ENCODE measurements at regions not wholly inside any gene's neighbourhood (a gene's known extent, or its start where the extent isn't known, plus 50 kb on each side); places are given as distances from the start of the nearest gene placed in this dataset.

DNA sequence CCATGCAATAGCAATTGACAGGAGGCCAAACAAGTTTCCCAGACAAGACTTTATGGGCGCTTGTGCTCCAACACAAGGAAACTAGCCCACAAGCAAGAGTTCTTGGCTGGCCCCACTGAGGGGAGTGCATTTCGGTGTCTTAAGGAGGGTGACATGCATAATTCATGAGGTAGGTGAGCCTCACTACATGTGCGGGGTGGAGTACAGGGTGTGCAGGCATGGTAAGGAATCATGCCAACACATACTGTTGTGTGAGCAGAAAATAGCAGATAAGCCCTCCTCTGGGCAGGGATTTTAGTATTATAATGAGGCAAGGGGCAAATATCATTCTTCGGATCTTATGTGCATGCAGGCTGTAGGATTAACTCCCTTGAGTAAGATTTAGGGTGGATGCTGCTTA is 78.7 kb upstream of the SLC1A4 start:
- no peak for TF ChIP-seq EZH2 (IDR thresholded peaks at IDR 0.05; ENCODE audit: borderline replicate concordance, low read depth, low read length, severe bottlenecking)
- H3K27me3 ChIP-seq (ENCODE audit: insufficient read depth, low read length, poor library complexity) = no peaks in the 10 kb centered on the region

DNA sequence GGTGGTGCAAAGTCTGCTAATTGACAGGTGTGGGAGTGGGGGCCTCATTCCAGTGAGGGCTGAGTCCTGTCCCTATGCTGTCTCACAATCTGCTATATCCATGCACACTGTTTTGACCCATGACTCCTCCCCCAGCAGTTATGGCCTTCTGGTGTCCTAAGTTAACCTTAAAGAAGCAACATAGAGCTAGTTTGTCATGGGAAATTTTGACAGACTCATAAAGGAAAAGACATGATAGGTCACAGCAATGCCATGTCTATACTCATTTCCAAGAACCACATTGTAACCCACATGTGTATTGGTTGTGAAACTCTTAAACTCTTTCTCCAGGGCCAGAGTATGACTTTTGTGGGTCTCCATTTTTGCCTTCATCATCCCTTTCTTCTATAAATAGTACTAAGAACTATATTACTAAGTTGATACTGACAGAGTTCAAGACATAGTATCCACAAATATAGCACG is 78.2 kb upstream of the SLC1A4 start:
- H3K27ac ChIP-seq (ENCODE audit: low read length) = no peak overlapping the region
- no peaks in the 10 kb centered on the region for H3K36me3 ChIP-seq (ENCODE audit: insufficient read depth, low read length)
- H3K27me3 ChIP-seq (ENCODE audit: insufficient read depth, low read length, poor library complexity) = no peaks in the 10 kb centered on the region
- no peak for TF ChIP-seq EZH2 (IDR thresholded peaks at IDR 0.05; ENCODE audit: borderline replicate concordance, low read depth, low read length, severe bottlenecking)
- TF ChIP-seq, protein P1, sequence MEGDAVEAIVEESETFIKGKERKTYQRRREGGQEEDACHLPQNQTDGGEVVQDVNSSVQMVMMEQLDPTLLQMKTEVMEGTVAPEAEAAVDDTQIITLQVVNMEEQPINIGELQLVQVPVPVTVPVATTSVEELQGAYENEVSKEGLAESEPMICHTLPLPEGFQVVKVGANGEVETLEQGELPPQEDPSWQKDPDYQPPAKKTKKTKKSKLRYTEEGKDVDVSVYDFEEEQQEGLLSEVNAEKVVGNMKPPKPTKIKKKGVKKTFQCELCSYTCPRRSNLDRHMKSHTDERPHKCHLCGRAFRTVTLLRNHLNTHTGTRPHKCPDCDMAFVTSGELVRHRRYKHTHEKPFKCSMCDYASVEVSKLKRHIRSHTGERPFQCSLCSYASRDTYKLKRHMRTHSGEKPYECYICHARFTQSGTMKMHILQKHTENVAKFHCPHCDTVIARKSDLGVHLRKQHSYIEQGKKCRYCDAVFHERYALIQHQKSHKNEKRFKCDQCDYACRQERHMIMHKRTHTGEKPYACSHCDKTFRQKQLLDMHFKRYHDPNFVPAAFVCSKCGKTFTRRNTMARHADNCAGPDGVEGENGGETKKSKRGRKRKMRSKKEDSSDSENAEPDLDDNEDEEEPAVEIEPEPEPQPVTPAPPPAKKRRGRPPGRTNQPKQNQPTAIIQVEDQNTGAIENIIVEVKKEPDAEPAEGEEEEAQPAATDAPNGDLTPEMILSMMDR (IDR thresholded peaks at IDR 0.05; ENCODE audit: borderline replicate concordance, extremely low read depth, low read length, poor library complexity, severe bottlenecking) = no peak
- no peak overlapping the region for H2AFZ ChIP-seq (ENCODE audit: low read depth, low read length)
- ATAC-seq (ENCODE audit: insufficient read depth, low read depth) (no peak), DNase-seq (no peak)
- no peaks in the 10 kb centered on the region for H3K9me3 ChIP-seq (ENCODE audit: insufficient read depth, low read length, severe bottlenecking)
- no peak overlapping the region for H3K4me2 ChIP-seq (ENCODE audit: insufficient read depth, low read length)
- H3K4me3 ChIP-seq (ENCODE audit: low read depth in 1 of 2, low read length in 2 of 2) = no peak overlapping the region
- H3K79me2 ChIP-seq (ENCODE audit: insufficient read depth, low read length) = no peaks in the 10 kb centered on the region
- peaks cover 6% of the 10 kb centered on the region; the same call in 1 of the 2 replicates for H3K4me1 ChIP-seq (ENCODE audit: insufficient read depth, low read length)
- no peak overlapping the region for H3K9ac ChIP-seq (ENCODE audit: low read depth, low read length)
- no peaks in the 10 kb centered on the region for H4K20me1 ChIP-seq (ENCODE audit: insufficient read depth, low read length)

More for the DNA sequence above, 78.7 kb upstream of the SLC1A4 start:
- Histone ChIP-seq H2AFZ (ENCODE audit: low read depth, low read length) (no peak overlapping the region), H3K9ac (ENCODE audit: low read depth, low read length) (no peak overlapping the region), H3K9me3 (ENCODE audit: insufficient read depth, low read length, severe bottlenecking) (no peaks in the 10 kb centered on the region), H4K20me1 (ENCODE audit: insufficient read depth, low read length) (no peaks in the 10 kb centered on the region), H3K4me3 (ENCODE audit: low read depth in 1 of 2, low read length in 2 of 2) (no peak overlapping the region), H3K27ac (ENCODE audit: low read length) (no peak overlapping the region), H3K79me2 (ENCODE audit: insufficient read depth, low read length) (no peaks in the 10 kb centered on the region), H3K4me2 (ENCODE audit: insufficient read depth, low read length) (no peak overlapping the region), H3K4me1 (ENCODE audit: insufficient read depth, low read length) (peaks cover 6% of the 10 kb centered on the region; the same call in 1 of the 2 replicates), H3K36me3 (ENCODE audit: insufficient read depth, low read length) (no peaks in the 10 kb centered on the region)
- no peak for ATAC-seq (ENCODE audit: insufficient read depth, low read depth)
- DNase-seq = no peak

DNA sequence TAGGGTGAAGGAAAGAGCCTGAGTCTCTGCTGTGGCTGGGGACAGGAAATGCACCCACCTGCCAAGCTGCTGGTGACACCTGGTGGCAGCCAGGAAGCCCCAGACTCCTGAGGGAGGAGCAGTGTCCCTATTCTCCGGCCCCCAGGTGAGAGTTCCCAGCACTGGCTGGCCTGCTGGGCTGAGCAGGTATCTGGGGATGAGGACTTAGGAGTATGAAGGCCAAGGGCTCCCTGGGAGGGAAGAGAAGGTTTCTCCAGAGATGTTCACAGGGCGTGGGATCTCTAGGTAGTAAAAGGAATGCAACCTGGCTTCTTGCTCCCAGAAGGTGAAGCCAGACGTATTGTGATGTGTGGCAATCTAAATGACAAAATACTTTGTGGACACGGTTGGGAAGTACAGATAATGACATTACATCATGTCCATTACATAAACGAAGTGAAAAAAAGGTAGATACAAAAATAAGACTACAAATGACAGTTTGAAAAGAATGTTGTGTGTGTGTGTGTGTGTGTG is 75.8 kb upstream of the SLC1A4 start:
- Histone ChIP-seq H3K4me2 (ENCODE audit: insufficient read depth, low read length) (no peak overlapping the region), H3K4me1 (ENCODE audit: insufficient read depth, low read length) (peaks cover 11% of the 10 kb centered on the region), H3K27ac (ENCODE audit: low read length) (no peak overlapping the region), H3K4me3 (ENCODE audit: low read depth in 1 of 2, low read length in 2 of 2) (no peak overlapping the region), H3K27me3 (ENCODE audit: insufficient read depth, low read length, poor library complexity) (no peaks in the 10 kb centered on the region), H3K79me2 (ENCODE audit: insufficient read depth, low read length) (peaks cover 3% of the 10 kb centered on the region), H3K36me3 (ENCODE audit: insufficient read depth, low read length) (no peaks in the 10 kb centered on the region), H3K9me3 (ENCODE audit: insufficient read depth, low read length, severe bottlenecking) (no peaks in the 10 kb centered on the region), H4K20me1 (ENCODE audit: insufficient read depth, low read length) (no peaks in the 10 kb centered on the region), H3K9ac (ENCODE audit: low read depth, low read length) (no peak overlapping the region), H2AFZ (ENCODE audit: low read depth, low read length) (no peak overlapping the region)
- peak; percentile 46 for ATAC-seq (ENCODE audit: insufficient read depth, low read depth)
- peak; percentile 48 for DNase-seq
- TF ChIP-seq EZH2 (IDR thresholded peaks at IDR 0.05; ENCODE audit: borderline replicate concordance, low read depth, low read length, severe bottlenecking) = no peak
- TF ChIP-seq, protein P1 (IDR thresholded peaks at IDR 0.05; ENCODE audit: borderline replicate concordance, extremely low read depth, low read length, poor library complexity, severe bottlenecking) = peak; percentile 51

DNA sequence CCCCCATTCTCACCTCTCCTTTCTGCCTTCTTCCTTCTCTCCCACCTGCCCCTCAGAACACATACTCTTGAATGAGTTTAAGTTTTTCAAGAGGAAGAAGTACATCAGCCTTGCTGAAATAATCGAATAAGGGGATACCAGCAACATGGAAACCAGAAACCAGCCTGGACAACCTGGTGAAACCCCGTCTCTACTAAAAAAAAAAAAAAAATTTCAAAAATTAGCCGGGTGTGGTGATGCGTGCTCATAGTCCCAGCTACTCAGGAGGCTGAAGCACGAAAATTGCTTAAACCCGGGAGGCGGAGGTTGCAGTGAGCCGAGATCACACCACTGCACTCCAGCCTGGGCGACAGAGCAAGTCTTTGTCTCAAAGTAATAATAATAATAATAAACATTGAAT is 75.0 kb upstream of the SLC1A4 start:
- no peaks in the 10 kb centered on the region for H4K20me1 ChIP-seq (ENCODE audit: insufficient read depth, low read length)
- H3K4me2 ChIP-seq (ENCODE audit: insufficient read depth, low read length) = no peak overlapping the region
- TF ChIP-seq, protein P1 (IDR thresholded peaks at IDR 0.05; ENCODE audit: borderline replicate concordance, extremely low read depth, low read length, poor library complexity, severe bottlenecking) = no peak
- no peak for TF ChIP-seq EZH2 (IDR thresholded peaks at IDR 0.05; ENCODE audit: borderline replicate concordance, low read depth, low read length, severe bottlenecking)
- peaks cover 8% of the 10 kb centered on the region for H3K79me2 ChIP-seq (ENCODE audit: insufficient read depth, low read length)
- no peak overlapping the region for H3K27ac ChIP-seq (ENCODE audit: low read length)
- no peak overlapping the region for H2AFZ ChIP-seq (ENCODE audit: low read depth, low read length)
- H3K27me3 ChIP-seq (ENCODE audit: insufficient read depth, low read length, poor library complexity) = no peaks in the 10 kb centered on the region
- peaks cover 20% of the 10 kb centered on the region for H3K4me1 ChIP-seq (ENCODE audit: insufficient read depth, low read length)
- H3K9ac ChIP-seq (ENCODE audit: low read depth, low read length) = no peak overlapping the region
- H3K9me3 ChIP-seq (ENCODE audit: insufficient read depth, low read length, severe bottlenecking) = no peaks in the 10 kb centered on the region
- no peak for ATAC-seq (ENCODE audit: insufficient read depth, low read depth)
- no peak overlapping the region for H3K4me3 ChIP-seq (ENCODE audit: low read depth in 1 of 2, low read length in 2 of 2)
- DNase-seq = no peak
- no peaks in the 10 kb centered on the region for H3K36me3 ChIP-seq (ENCODE audit: insufficient read depth, low read length)

Measured in DND-41 (cell line).